ENCODE measurements at regions not wholly inside any gene's neighbourhood (a gene's known extent, or its start where the extent isn't known, plus 50 kb on each side); places are given as distances from the start of the nearest gene placed in this dataset.
"Not testable (repeated sequence)": the region's sequence is repeated elsewhere in the genome, so short reads cannot be mapped to it uniquely, and the experiment has no call there.

DNA sequence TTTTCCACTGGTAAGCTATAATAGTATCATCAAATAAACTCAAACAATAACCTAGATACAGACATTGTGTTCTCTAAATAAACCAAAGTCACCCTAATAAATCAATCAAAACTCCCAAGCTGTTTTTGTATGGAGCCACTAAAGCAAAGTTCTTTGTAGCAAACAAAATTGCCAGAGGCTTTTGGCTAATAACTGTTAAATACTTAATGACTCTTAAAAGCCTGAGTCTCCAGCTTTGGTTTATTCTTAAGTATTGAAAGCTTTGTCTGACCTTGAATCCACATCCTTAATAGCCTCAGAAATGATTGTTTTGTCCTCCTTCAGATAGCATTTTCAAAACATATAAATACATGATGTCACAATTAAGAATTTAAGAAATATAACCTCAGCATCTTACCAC, 725.3 kb downstream of the SI start:
- no peak for TF ChIP-seq ZFX (IDR thresholded peaks at IDR 0.05; ENCODE audit: borderline replicate concordance)
- TF ChIP-seq CTCF (IDR thresholded peaks at IDR 0.05), result no peak
- no peak overlapping the region for H3K27ac ChIP-seq

GRCh38 chr3:164351131-164351530, 727.2 kb downstream of the SI start:
- TF ChIP-seq CTCF (IDR thresholded peaks at IDR 0.05), result no peak
- no peak for TF ChIP-seq ZFX (IDR thresholded peaks at IDR 0.05; ENCODE audit: borderline replicate concordance)
- H3K27ac ChIP-seq, result no peak overlapping the region

- H3K27ac ChIP-seq, result not testable (repeated sequence)
Measured at GRCh38 chr3:164342206-164342605, 736.1 kb downstream of the SI start.

DNA sequence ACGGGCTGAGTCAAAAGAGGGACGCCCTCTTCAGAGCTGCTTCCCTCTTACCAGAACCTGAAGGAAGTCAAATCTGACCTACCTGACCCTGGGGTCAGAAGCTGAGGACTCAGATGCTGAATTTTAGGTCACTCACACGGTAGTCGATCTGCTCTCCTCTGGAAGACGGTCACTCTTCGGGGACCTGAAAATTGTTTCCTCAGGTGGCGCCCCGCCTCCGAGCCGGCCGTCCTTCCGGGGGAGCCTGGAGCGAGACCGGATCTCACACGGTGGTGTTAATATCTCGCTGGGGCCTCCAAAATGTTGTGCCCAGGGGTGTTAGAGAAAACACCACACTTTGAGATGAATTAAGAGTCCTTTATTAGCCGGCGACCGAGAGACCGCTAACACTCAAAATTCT, 737.2 kb downstream of the SI start:
- TF ChIP-seq CTCF (IDR thresholded peaks at IDR 0.05) (no peak), ZFX (IDR thresholded peaks at IDR 0.05; ENCODE audit: borderline replicate concordance) (no peak)
- H3K27ac ChIP-seq, result no peak overlapping the region

DNA sequence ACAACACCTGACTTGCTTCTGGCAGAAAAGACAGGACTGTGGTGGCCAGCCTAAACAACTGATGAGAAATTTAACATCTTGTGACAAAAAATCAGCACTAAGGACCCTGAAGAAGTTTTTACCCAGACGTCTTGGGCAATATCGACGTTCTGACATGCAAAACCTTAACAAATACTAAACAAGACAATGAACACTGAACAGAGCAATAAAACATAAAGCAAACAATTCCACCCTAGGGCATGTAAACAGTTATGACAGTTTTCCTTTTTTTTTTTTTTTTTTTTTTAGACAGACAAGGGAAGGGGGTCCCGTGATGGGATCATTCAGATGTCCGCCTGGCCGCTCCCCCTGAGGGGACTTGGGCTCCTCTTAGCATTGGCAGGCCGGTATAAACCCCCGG, 738.0 kb downstream of the SI start:
- no peak for TF ChIP-seq ZFX (IDR thresholded peaks at IDR 0.05; ENCODE audit: borderline replicate concordance)
- TF ChIP-seq CTCF (IDR thresholded peaks at IDR 0.05), result no peak
- no peak overlapping the region for H3K27ac ChIP-seq

DNA sequence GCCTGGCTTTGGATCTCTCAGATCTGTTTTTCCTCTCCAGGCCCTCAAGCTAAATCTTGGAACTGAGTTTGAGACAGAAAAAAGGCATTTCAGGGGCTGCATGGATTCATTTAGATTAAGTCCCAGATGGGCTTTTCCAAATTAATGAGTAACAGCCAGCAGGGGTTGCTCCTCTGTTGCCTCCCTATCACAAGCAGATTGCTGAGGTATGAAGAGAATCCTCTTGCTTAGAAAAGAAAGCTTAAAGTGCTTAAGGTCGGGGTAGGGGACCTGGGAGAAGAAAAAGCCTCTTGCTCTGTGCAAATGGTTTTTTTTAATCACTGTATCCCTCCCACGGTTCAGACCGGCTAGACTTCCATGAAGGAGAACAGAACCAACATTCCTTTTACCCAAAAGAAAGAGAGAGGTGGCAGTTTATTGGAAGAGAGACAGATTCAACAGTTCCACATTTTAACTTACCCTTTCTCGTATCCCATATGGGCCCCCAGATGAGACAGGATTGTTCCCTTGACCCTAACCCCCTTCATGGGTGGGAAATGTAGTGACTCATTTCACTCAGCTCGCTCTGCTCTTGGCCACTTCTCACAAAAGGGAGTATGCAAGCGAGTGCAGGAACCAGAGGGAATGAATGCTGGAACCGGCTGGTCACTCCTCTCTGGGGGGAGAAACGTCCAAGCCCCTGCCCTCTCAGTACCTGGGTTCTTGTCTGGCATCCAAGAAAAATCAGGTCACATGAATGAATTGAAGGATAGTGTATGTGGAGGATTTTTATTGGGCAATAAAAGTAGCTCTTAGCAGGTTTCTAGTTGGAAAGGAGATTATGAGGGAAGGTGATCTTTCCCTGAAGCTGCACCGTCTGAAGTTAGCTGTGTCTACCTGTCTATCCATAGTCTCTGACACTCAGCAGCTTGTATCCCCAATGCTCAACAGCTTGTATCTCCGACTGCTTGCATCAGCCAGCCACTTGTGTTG, 745.2 kb downstream of the SI start:
- H3K27ac ChIP-seq, result no peak overlapping the region
- no peak for TF ChIP-seq CTCF (IDR thresholded peaks at IDR 0.05)
- TF ChIP-seq ZFX (IDR thresholded peaks at IDR 0.05; ENCODE audit: borderline replicate concordance), result no peak

DNA sequence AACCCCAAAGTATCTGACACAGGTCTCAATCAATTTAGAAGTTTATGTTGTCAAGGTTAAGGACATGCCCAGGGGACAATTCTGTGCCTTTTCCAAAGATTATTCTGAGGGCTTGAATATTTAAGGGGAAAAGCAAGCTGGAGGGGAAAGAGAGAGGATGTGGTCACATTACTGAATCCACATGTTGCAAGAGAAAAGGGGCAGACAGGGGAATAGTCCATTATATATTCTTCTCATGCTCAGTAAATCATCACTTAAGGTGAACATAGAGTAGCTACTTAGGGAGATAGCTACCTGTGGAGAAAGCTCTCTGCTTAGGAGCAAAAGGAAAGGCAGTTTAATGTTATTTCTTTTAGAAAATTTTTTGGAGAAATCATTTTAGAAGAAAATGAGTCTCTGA, 751.6 kb downstream of the SI start:
- no peak for TF ChIP-seq CTCF (IDR thresholded peaks at IDR 0.05)
- TF ChIP-seq ZFX (IDR thresholded peaks at IDR 0.05; ENCODE audit: borderline replicate concordance), result no peak
- no peak overlapping the region for H3K27ac ChIP-seq
